ENCODE measurements at regions not wholly inside any gene's neighbourhood (a gene's known extent, or its start where the extent isn't known, plus 50 kb on each side); places are given as distances from the start of the nearest gene placed in this dataset.

GRCh38 chr1:239891621-239892358, 199.9 kb upstream of the FMN2 start:
- DNase-seq (ENCODE audit: low spot score) (no peak), ATAC-seq (no peak)
- Mint-ChIP-seq H3K9me3 (peaks cover 19% of the 10 kb centered on the region), H3K27ac (0 out of 2 replicates have a peak overlapping the region, but pooled peaks have one; percentile 9), H3K27me3 (ENCODE audit: low read depth) (no peaks in the 10 kb centered on the region), H3K4me3 (no peak overlapping the region), H3K4me1 (peaks cover 11% of the 10 kb centered on the region), H3K36me3 (peaks cover 7% of the 10 kb centered on the region)
- ChIA-PET POLR2A (no interaction called here), CTCF (no interaction called here)
- TF ChIP-seq CBFB (CRISPR knock-in tag; IDR thresholded peaks at IDR 0.05; ENCODE audit: low read depth) (no peak), GTF2I (CRISPR knock-in tag; conservative IDR thresholded peaks at IDR 0.05) (no peak), JUN (CRISPR knock-in tag; IDR thresholded peaks at IDR 0.05) (no peak), TP53 (CRISPR knock-in tag; IDR thresholded peaks at IDR 0.05) (no peak), ZNF219 (CRISPR knock-in tag; IDR thresholded peaks at IDR 0.05; ENCODE audit: borderline replicate concordance) (no peak), ZBTB43 (CRISPR knock-in tag; IDR thresholded peaks at IDR 0.05) (no peak), ZBTB21 (CRISPR knock-in tag; IDR thresholded peaks at IDR 0.05; ENCODE audit: borderline replicate concordance) (no peak), HMGXB4 (CRISPR knock-in tag; IDR thresholded peaks at IDR 0.05) (no peak), CREB1 (CRISPR knock-in tag; IDR thresholded peaks at IDR 0.05) (no peak), KAT7 (CRISPR knock-in tag; IDR thresholded peaks at IDR 0.05; ENCODE audit: borderline replicate concordance) (no peak), ESRRA (CRISPR knock-in tag; IDR thresholded peaks at IDR 0.05; ENCODE audit: borderline replicate concordance) (no peak), FOXJ3 (CRISPR knock-in tag; IDR thresholded peaks at IDR 0.05; ENCODE audit: borderline replicate concordance) (no peak), NFYB (CRISPR knock-in tag; conservative IDR thresholded peaks at IDR 0.05; ENCODE audit: low read depth) (no peak), SMAD4 (CRISPR knock-in tag; IDR thresholded peaks at IDR 0.05) (no peak), SMAD3 (CRISPR knock-in tag; IDR thresholded peaks at IDR 0.05; ENCODE audit: borderline replicate concordance) (no peak), FOXK1 (CRISPR knock-in tag; IDR thresholded peaks at IDR 0.05) (no peak), JAZF1 (CRISPR knock-in tag; IDR thresholded peaks at IDR 0.05) (no peak), SOX15 (CRISPR knock-in tag; IDR thresholded peaks at IDR 0.05) (no peak)
- TF ChIP-seq, protein P1, sequence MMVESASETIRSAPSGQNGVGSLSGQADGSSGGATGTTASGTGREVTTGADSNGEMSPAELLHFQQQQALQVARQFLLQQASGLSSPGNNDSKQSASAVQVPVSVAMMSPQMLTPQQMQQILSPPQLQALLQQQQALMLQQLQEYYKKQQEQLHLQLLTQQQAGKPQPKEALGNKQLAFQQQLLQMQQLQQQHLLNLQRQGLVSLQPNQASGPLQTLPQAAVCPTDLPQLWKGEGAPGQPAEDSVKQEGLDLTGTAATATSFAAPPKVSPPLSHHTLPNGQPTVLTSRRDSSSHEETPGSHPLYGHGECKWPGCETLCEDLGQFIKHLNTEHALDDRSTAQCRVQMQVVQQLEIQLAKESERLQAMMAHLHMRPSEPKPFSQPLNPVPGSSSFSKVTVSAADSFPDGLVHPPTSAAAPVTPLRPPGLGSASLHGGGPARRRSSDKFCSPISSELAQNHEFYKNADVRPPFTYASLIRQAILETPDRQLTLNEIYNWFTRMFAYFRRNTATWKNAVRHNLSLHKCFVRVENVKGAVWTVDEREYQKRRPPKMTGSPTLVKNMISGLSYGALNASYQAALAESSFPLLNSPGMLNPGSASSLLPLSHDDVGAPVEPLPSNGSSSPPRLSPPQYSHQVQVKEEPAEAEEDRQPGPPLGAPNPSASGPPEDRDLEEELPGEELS (CRISPR knock-in tag; IDR thresholded peaks at IDR 0.05): no peak
- TF ChIP-seq, protein P2, sequence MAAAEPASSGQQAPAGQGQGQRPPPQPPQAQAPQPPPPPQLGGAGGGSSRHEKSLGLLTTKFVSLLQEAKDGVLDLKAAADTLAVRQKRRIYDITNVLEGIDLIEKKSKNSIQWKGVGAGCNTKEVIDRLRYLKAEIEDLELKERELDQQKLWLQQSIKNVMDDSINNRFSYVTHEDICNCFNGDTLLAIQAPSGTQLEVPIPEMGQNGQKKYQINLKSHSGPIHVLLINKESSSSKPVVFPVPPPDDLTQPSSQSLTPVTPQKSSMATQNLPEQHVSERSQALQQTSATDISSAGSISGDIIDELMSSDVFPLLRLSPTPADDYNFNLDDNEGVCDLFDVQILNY (CRISPR knock-in tag; IDR thresholded peaks at IDR 0.05): no peak

DNA sequence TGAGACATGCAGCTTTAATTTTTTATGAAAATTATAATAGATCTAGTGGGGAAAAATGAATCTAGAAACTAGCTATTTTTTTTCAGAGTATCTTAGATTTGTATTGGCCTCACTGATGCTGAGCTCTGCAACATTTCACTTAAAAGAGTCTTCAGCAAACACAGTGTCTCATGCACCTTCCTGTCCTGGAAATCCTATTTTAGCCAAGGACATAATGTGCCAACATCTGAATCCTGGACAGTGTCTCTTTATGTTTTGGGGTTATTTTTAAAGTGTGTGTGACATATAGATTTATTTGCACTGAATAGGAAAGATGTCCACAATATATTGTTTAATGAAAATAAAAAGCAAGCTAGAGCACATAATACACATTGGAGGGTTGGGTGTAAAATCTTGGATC, 199.1 kb upstream of the FMN2 start:
- Mint-ChIP-seq H3K27ac (no peak overlapping the region), H3K9me3 (peaks cover 19% of the 10 kb centered on the region), H3K4me3 (no peak overlapping the region), H3K27me3 (ENCODE audit: low read depth) (no peaks in the 10 kb centered on the region), H3K36me3 (peaks cover 7% of the 10 kb centered on the region), H3K4me1 (peaks cover 14% of the 10 kb centered on the region)
- POLR2A ChIA-PET: no interaction called here
- CTCF ChIA-PET: no interaction called here
- DNase-seq (ENCODE audit: low spot score): no peak
- TF ChIP-seq, protein P2 (CRISPR knock-in tag; IDR thresholded peaks at IDR 0.05): no peak
- no peak for ATAC-seq

Measured in WTC11 (cell line).